HCT116 (cell line): ENCODE measurements at regions not wholly inside any gene's neighbourhood (a gene's known extent, or its start where the extent isn't known, plus 50 kb on each side); places are given as distances from the start of the nearest gene placed in this dataset.
A peak's percentile ranks its signal among the peaks of the same experiment; 100 is the strongest.

Experiments used
- ATAC-seq: fragments of 200-7000 bp; cut with Tn5 transposase; 2 replicates; pipeline ENCODE4 v1.9.1; 2020; ENCODE audit warnings: mild to moderate bottlenecking, moderate library complexity
- BruUV-seq: library from RNA; stranded (reverse); fragments of 400-500 nt; replicated peaks from 2 replicates; lab custom pipeline; 2021; lab: Mats Ljungman, UMichigan
- CTCF ChIA-PET: fragments of 300-600 bp; sonication (Branson Sonifier 250); formaldehyde crosslinking; loops from one replicate; lab custom pipeline; 2021; ENCODE audit warnings: antibody characterized with exemption; lab: Charles Lee
- POLR2A ChIA-PET: fragments of 300-600, 350-600 bp; sonication (Branson Sonifier 250); formaldehyde crosslinking; loops from one replicate; lab custom pipeline; 2021; ENCODE audit warnings: antibody characterized with exemption; lab: Charles Lee
- RAD21 ChIA-PET, 2 experiments: fragments of 300-600 bp; sonication (Branson Sonifier 250); formaldehyde crosslinking; loops; one replicate each; lab custom pipeline; 2023; ENCODE audit warnings: low total read pairs in 2 of 2; ENCODE audit not compliant: uncharacterized antibody in 2 of 2, unreplicated experiment in 2 of 2, low non-redundant PET in 1 of 2; lab: Charles Lee
- DNase-seq: peaks from one replicate; pipeline ENCODE4 v3.0.0-alpha.2; 2010; ENCODE audit warnings: low read depth, low spot score
- H2AFZ ChIP-seq: fragments of 200-600 bp; shearing (Covaris generic), sonication (generic); 2 replicates; pipeline ENCODE4 v1.6.1; 2017; ENCODE audit warnings: low read depth, mixed run types, mixed read lengths, antibody characterized with exemption, low read length; ENCODE audit not compliant: poor library complexity, severe bottlenecking
- H3K27ac ChIP-seq: 2 replicates; pipeline ENCODE4 v1.5.1; 2012; ENCODE audit warnings: low read depth, low read length
- H3K27me3 ChIP-seq: fragments of 200-600 bp; sonication (generic); 2 replicates; pipeline ENCODE4 v1.6.1; 2016; ENCODE audit warnings: mixed run types, low read length, mixed read lengths; ENCODE audit not compliant: insufficient read depth
- H3K36me3 ChIP-seq, 2 experiments: fragments of 200-500 bp in 1 of 2; fragments of 200-600 bp in 1 of 2; sonication (Bioruptor generic) in 1 of 2; sonication (generic) in 1 of 2; 2 replicates each; pipeline versions ENCODE4 v1.5.1 to v1.6.1; 2014 to 2016; ENCODE audit warnings: low read length in 2 of 2, inconsistent platforms in 1 of 2, mixed read lengths in 1 of 2, mixed run types in 1 of 2; ENCODE audit not compliant: insufficient read depth in 2 of 2, control insufficient read depth in 1 of 2
- H3K4me1 ChIP-seq, 2 experiments: fragments of 200-600 bp in 1 of 2; sonication (generic) in 1 of 2; 2 replicates each; pipeline versions ENCODE4 v1.5.1 to v1.6.1; 2012 to 2017; ENCODE audit warnings: low read length in 2 of 2, inconsistent platforms in 1 of 2, mild to moderate bottlenecking in 1 of 2, mixed read lengths in 1 of 2, mixed run types in 1 of 2, moderate library complexity in 1 of 2; ENCODE audit not compliant: insufficient read depth in 2 of 2, control insufficient read depth in 1 of 2
- H3K4me2 ChIP-seq: fragments of 200-600 bp; sonication (generic); 2 replicates; pipeline ENCODE4 v1.6.1; 2017; ENCODE audit warnings: mixed run types, low read length, mixed read lengths
- H3K4me3 ChIP-seq, 2 experiments: fragments of 200-600 bp in 1 of 2; sonication (generic) in 1 of 2; replicated peaks in 1 of 2; 2 replicates each; pipeline ENCODE4 v1.5.1; 2011 to 2016; ENCODE audit warnings: low read length in 2 of 2, control low read depth in 1 of 2, low read depth in 1 of 2, mild to moderate bottlenecking in 1 of 2, mixed read lengths in 1 of 2, mixed run types in 1 of 2
- H3K79me2 ChIP-seq: fragments of 200-600 bp; sonication (generic); 2 replicates; pipeline ENCODE4 v1.6.1; 2017; ENCODE audit warnings: mild to moderate bottlenecking, mixed run types, low read length, moderate library complexity, mixed read lengths; ENCODE audit not compliant: insufficient read depth
- H3K9ac ChIP-seq: fragments of 200-600 bp; sonication (generic); 2 replicates; pipeline ENCODE4 v1.6.1; 2016; ENCODE audit warnings: low read length, mixed read lengths
- H3K9me2 ChIP-seq: fragments of 200-600 bp; sonication (generic), shearing (Covaris generic); 2 replicates; pipeline ENCODE4 v1.6.1; 2017; ENCODE audit warnings: mixed run types, mild to moderate bottlenecking, moderate library complexity; ENCODE audit not compliant: insufficient read depth
- H3K9me3 ChIP-seq, 2 experiments: fragments of 200-500 bp in 1 of 2; fragments of 200-600 bp in 1 of 2; sonication (Bioruptor generic) in 1 of 2; sonication (generic) in 1 of 2; 2 replicates each; pipeline ENCODE4 v1.6.1; 2014 to 2017; ENCODE audit warnings: low read length in 2 of 2, mixed read lengths in 2 of 2, inconsistent platforms in 1 of 2, low read depth in 1 of 2, mild to moderate bottlenecking in 1 of 2, mixed run types in 1 of 2, moderate library complexity in 1 of 2; ENCODE audit not compliant: control insufficient read depth in 1 of 2, insufficient read depth in 1 of 2
- H4K20me1 ChIP-seq: fragments of 200-600 bp; sonication (generic), shearing (Covaris generic); 2 replicates; pipeline ENCODE4 v1.6.1; 2017; ENCODE audit warnings: mixed run types, mild to moderate bottlenecking, moderate library complexity; ENCODE audit not compliant: insufficient read depth
- CBX3 ChIP-seq: IDR thresholded peaks from 2 replicates; pipeline ENCODE4 v1.6.1; 2012; ENCODE audit warnings: low read depth
- EZH2phosphoT487 ChIP-seq: fragments of 200-600 bp; IDR thresholded peaks from 2 replicates; pipeline ENCODE4 v1.6.1; 2018; ENCODE audit warnings: antibody characterized with exemption, borderline replicate concordance
- FOSL1 ChIP-seq: IDR thresholded peaks from 2 replicates; pipeline ENCODE4 v1.6.1; 2012; ENCODE audit warnings: low read depth
- POLR2A ChIP-seq: IDR thresholded peaks from 2 replicates; pipeline ENCODE4 v1.7.0; 2011; ENCODE audit warnings: borderline replicate concordance; ENCODE audit not compliant: insufficient read depth, insufficient read length; ENCODE audit errors: extremely low read depth
- POLR2AphosphoS5 ChIP-seq: IDR thresholded peaks from 2 replicates; pipeline ENCODE4 v1.6.1; 2011; ENCODE audit warnings: mild to moderate bottlenecking, low read depth, low read length, moderate library complexity
- RAD21 ChIP-seq: IDR thresholded peaks from 2 replicates; pipeline ENCODE4 v1.6.1; 2012; ENCODE audit warnings: low read depth, mild to moderate bottlenecking
- TCF7L2 ChIP-seq: IDR thresholded peaks from 2 replicates; pipeline ENCODE4 v1.7.0; 2011; ENCODE audit warnings: borderline replicate concordance, inconsistent platforms; ENCODE audit not compliant: insufficient read depth, insufficient read length; ENCODE audit errors: extremely low read depth
- YY1 ChIP-seq: IDR thresholded peaks from 2 replicates; pipeline ENCODE4 v1.6.1; 2011; ENCODE audit warnings: low read length, low read depth, moderate library complexity, mild to moderate bottlenecking; ENCODE audit not compliant: insufficient replicate concordance; ENCODE audit errors: extremely low read depth
- ZFX ChIP-seq: fragments of 450-650 bp; IDR thresholded peaks from 2 replicates; pipeline ENCODE4 v1.6.1; 2017
- ZNF274 ChIP-seq: fragments of 200-500 bp; sonication (Bioruptor generic); IDR thresholded peaks from 2 replicates; pipeline ENCODE4 v1.6.1; 2014; ENCODE audit warnings: mild to moderate bottlenecking, low read depth, low read length, inconsistent platforms
- intact Hi-C: fragments of 100-400 bp; cut with micrococcal nuclease; formaldehyde crosslinking; loops from 2 replicates; pipeline ENCODE4 v1.10.0; 2022

GRCh38 chr6:122020588-122021264, 378.7 kb upstream of the HSF2 start:
- H3K4me1 ChIP-seq, result no peaks in the 10 kb centered on the region
- no peaks in the 10 kb centered on the region for H4K20me1 ChIP-seq
- intact Hi-C loops, result loop anchor here (1.0 kb wide), 1 partner anchor 30 kb away; no protein-coding TSS in a partner anchor
- TF ChIP-seq TCF7L2, result peak; percentile 11
- TF ChIP-seq ZFX, result no peak
- no peaks in the 10 kb centered on the region for H3K36me3 ChIP-seq
- POLR2A ChIA-PET, result no interaction called here
- H3K4me2 ChIP-seq, result no peak overlapping the region
- no peaks in the 10 kb centered on the region for H3K79me2 ChIP-seq
- no peak for ATAC-seq
- no peaks in the 10 kb centered on the region for H3K27me3 ChIP-seq
- no peak for DNase-seq
- H3K4me3 ChIP-seq, result no peak overlapping the region
- RAD21 ChIA-PET, result no interaction called here
- no TSS peak for BruUV-seq
- no peaks in the 10 kb centered on the region for H3K9me2 ChIP-seq
- H3K9me3 ChIP-seq, result no peaks in the 10 kb centered on the region
- no peak overlapping the region for H3K27ac ChIP-seq
- H2AFZ ChIP-seq, result no peak overlapping the region
- CTCF ChIA-PET, result interaction anchor here (0.6 kb wide), 1 partner anchor 64 kb away, joined by 3 read pairs; no protein-coding TSS in a partner anchor
- no peak overlapping the region for H3K9ac ChIP-seq

- no peaks in the 10 kb centered on the region for H4K20me1 ChIP-seq
- no TSS peak for BruUV-seq
- no peaks in the 10 kb centered on the region for H3K9me3 ChIP-seq
- no peak overlapping the region for H3K27ac ChIP-seq
- no peak for ATAC-seq
- TF ChIP-seq ZNF274, result no peak
- TF ChIP-seq RAD21, result no peak
- no peak for TF ChIP-seq FOSL1
- no peak for TF ChIP-seq POLR2A
- TF ChIP-seq YY1, result no peak
- TF ChIP-seq ZFX, result no peak
- no peak for TF ChIP-seq CBX3
- TF ChIP-seq POLR2AphosphoS5, result no peak
- no peak for TF ChIP-seq EZH2phosphoT487
- no peak overlapping the region for H3K4me2 ChIP-seq
- H3K27me3 ChIP-seq, result no peaks in the 10 kb centered on the region
- H3K9ac ChIP-seq, result no peak overlapping the region
- H3K4me1 ChIP-seq, result peaks cover 6 to 17% of the 10 kb centered on the region in 2 experiments; a peak in 3 of 4 replicates
- ChIA-PET CTCF (no interaction called here), RAD21 (no interaction called here), POLR2A (no interaction called here)
- H3K4me3 ChIP-seq, result no peak overlapping the region
- H3K36me3 ChIP-seq, result no peaks in the 10 kb centered on the region
- H3K9me2 ChIP-seq, result no peaks in the 10 kb centered on the region
- intact Hi-C loops, result no loop called here
- no peaks in the 10 kb centered on the region for H3K79me2 ChIP-seq
- no peak overlapping the region for H2AFZ ChIP-seq
- DNase-seq, result no peak
These were observed 374.3 kb upstream of the HSF2 start for GRCh38 chr6:122025104-122025503.
